Endothelial cell of umbilical vein (primary cell): ENCODE measurements at regions not wholly inside any gene's neighbourhood (a gene's known extent, or its start where the extent isn't known, plus 50 kb on each side); places are given as distances from the start of the nearest gene placed in this dataset.

Source experiments
- BruUV-seq: library from RNA; stranded (reverse); fragments of 400-500 nt; replicated peaks from 2 replicates; lab custom pipeline; 2021; lab: Mats Ljungman, UMichigan
- CTCF ChIA-PET: fragments of 300-600, 350-600 bp; sonication (Branson Sonifier 250); formaldehyde crosslinking; loops from one replicate; lab custom pipeline; 2021; ENCODE audit warnings: antibody characterized with exemption, inconsistent platforms; lab: Charles Lee
- POLR2A ChIA-PET: fragments of 300-600, 350-600 bp; sonication (Branson Sonifier 250); formaldehyde crosslinking; loops from one replicate; lab custom pipeline; 2021; ENCODE audit warnings: antibody characterized with exemption, inconsistent platforms; lab: Charles Lee
- DNase-seq: peaks from one replicate; pipeline ENCODE4 v3.0.0-alpha.2; 2011; ENCODE audit warnings: low read depth, low spot score
- FAIRE-seq: peaks from 2 replicates; lab custom pipeline; 2011; peaks lifted over from hg19 to GRCh38; lab: Jason Lieb, UNC
- H2AFZ ChIP-seq: 2 replicates; pipeline ENCODE4 v1.6.0; 2012; ENCODE audit warnings: low read depth, low read length, control low read depth, inconsistent platforms
- H3K27ac ChIP-seq: 2 replicates; pipeline ENCODE4 v1.5.1; 2011; ENCODE audit warnings: low read depth, mild to moderate bottlenecking, control low read depth, low read length, moderate library complexity; ENCODE audit not compliant: insufficient read depth
- H3K27me3 ChIP-seq, 2 experiments: 2 replicates each; pipeline versions ENCODE4 v1.6.0 to v1.6.1; 2011; ENCODE audit warnings: low read length in 2 of 2, mixed read lengths in 1 of 2; ENCODE audit not compliant: control insufficient read depth in 2 of 2, insufficient read depth in 2 of 2
- H3K36me3 ChIP-seq, 2 experiments: 2 replicates in 1 of 2; 3 replicates in 1 of 2; pipeline ENCODE4 v1.5.1; 2011; ENCODE audit warnings: low read length in 2 of 2, mild to moderate bottlenecking in 1 of 2, moderate library complexity in 1 of 2; ENCODE audit not compliant: control insufficient read depth in 2 of 2, insufficient read depth in 2 of 2; ENCODE audit errors: extremely low read depth in 1 of 2
- H3K4me1 ChIP-seq: 3 replicates; pipeline ENCODE4 v1.5.1; 2011; ENCODE audit warnings: mild to moderate bottlenecking, low read length; ENCODE audit not compliant: control insufficient read depth, insufficient read depth; ENCODE audit errors: extremely low read depth
- H3K4me2 ChIP-seq: 2 replicates; pipeline ENCODE4 v1.6.1; 2011; ENCODE audit warnings: low read length, control low read depth, mixed read lengths; ENCODE audit not compliant: insufficient read depth
- H3K4me3 ChIP-seq, 3 experiments: fragments of 200-600 bp in 1 of 3; sonication (generic), shearing (Covaris generic) in 1 of 3; replicated peaks in 1 of 3; 2 replicates each; pipeline ENCODE4 v1.5.1; 2011 to 2016; ENCODE audit warnings: control low read depth in 3 of 3, low read length in 3 of 3, mild to moderate bottlenecking in 2 of 3, inconsistent platforms in 1 of 3, low read depth in 1 of 3, moderate library complexity in 1 of 3; ENCODE audit not compliant: insufficient read depth in 1 of 3
- H3K79me2 ChIP-seq: 2 replicates; pipeline ENCODE4 v1.6.0; 2012; ENCODE audit warnings: low read length, inconsistent platforms; ENCODE audit not compliant: control insufficient read depth, insufficient read depth
- H3K9ac ChIP-seq: replicated peaks from 2 replicates; pipeline ENCODE3; 2011; ENCODE audit warnings: low read length, control low read depth; ENCODE audit not compliant: insufficient read depth; ENCODE audit errors: extremely low read depth
- H3K9me1 ChIP-seq: replicated peaks from 3 replicates; pipeline ENCODE4 v1.6.0; 2011; ENCODE audit warnings: mild to moderate bottlenecking, low read length; ENCODE audit not compliant: control insufficient read depth, insufficient read depth; ENCODE audit errors: extremely low read depth
- H3K9me3 ChIP-seq: replicated peaks from 2 replicates; pipeline ENCODE4 v1.5.1; 2012; ENCODE audit warnings: low read length, inconsistent platforms; ENCODE audit not compliant: control insufficient read depth, insufficient read depth
- H4K20me1 ChIP-seq: replicated peaks from 2 replicates; pipeline ENCODE3; 2011; ENCODE audit warnings: mild to moderate bottlenecking, low read length; ENCODE audit not compliant: control insufficient read depth, insufficient read depth; ENCODE audit errors: extremely low read depth
- CTCF ChIP-seq, 2 donors: IDR thresholded peaks; 1 replicate in 1 of 2; 2 replicates in 1 of 2; pipeline ENCODE4 v1.5.1; 2011; ENCODE audit warnings: low read length in 2 of 2, mild to moderate bottlenecking in 2 of 2, moderate library complexity in 2 of 2, control low read depth in 1 of 2, inconsistent platforms in 1 of 2, low read depth in 1 of 2; ENCODE audit not compliant: insufficient read depth in 1 of 2; ENCODE audit errors: extremely low read depth in 1 of 2
- EZH2 ChIP-seq: IDR thresholded peaks from 2 replicates; pipeline ENCODE4 v1.6.1; 2012; ENCODE audit warnings: borderline replicate concordance, low read depth, mild to moderate bottlenecking, moderate library complexity, low read length, inconsistent platforms; ENCODE audit not compliant: severe bottlenecking
- FOS ChIP-seq: IDR thresholded peaks from 2 replicates; pipeline ENCODE4 v1.6.1; 2011; ENCODE audit warnings: mild to moderate bottlenecking, low read length, moderate library complexity, borderline replicate concordance; ENCODE audit not compliant: insufficient read depth
- GATA2 ChIP-seq: IDR thresholded peaks from 2 replicates; pipeline ENCODE4 v1.7.0; 2011; ENCODE audit warnings: low read depth, mild to moderate bottlenecking, moderate library complexity, mixed read lengths, low read length; ENCODE audit not compliant: insufficient read length, insufficient read depth
- JUN ChIP-seq: IDR thresholded peaks from 2 replicates; pipeline ENCODE4 v1.6.1; 2011; ENCODE audit warnings: borderline replicate concordance, low read depth; ENCODE audit not compliant: insufficient read length, insufficient read depth
- MAX ChIP-seq: IDR thresholded peaks from 2 replicates; pipeline ENCODE4 v1.6.1; 2011; ENCODE audit not compliant: insufficient read depth, insufficient read length
- MYC ChIP-seq: IDR thresholded peaks from one replicate; pipeline ENCODE4 v1.6.1; 2011; ENCODE audit warnings: mild to moderate bottlenecking, low read depth, low read length
- POLR2A ChIP-seq: IDR thresholded peaks from 2 replicates; pipeline ENCODE4 v1.6.1; 2012; ENCODE audit warnings: low read depth, mild to moderate bottlenecking, control low read depth, low read length
- POLR2AphosphoS5 ChIP-seq: IDR thresholded peaks from 2 replicates; pipeline ENCODE4 v1.6.1; 2012; ENCODE audit warnings: low read depth, mild to moderate bottlenecking, control low read depth, low read length, moderate library complexity; ENCODE audit not compliant: insufficient read depth
- dilution Hi-C: fragments of 300-500 bp; cut with MboI; formaldehyde crosslinking; loops from one replicate; pipeline ENCODE4 v1.15.0; 2019; ENCODE audit warnings: low sequenced_read_pairs; ENCODE audit not compliant: extremely low pct_ligation_motif_present
- intact Hi-C: fragments of 100-400 bp; cut with micrococcal nuclease; formaldehyde crosslinking; loops from one replicate; pipeline ENCODE4 v1.10.0; 2022

GRCh38 chr16:85166281-85166680, 54.0 kb upstream of the CIBAR2 start:
- no peak overlapping the region for H3K27ac ChIP-seq
- CTCF ChIA-PET = interaction anchor here (2.0 kb wide), 1 partner anchor 51 kb away, joined by 5 read pairs; no protein-coding TSS in a partner anchor
- TF ChIP-seq CTCF (IDR thresholded peaks at IDR 0.05; ENCODE audit: extremely low read depth in 1 of 2, insufficient read depth in 1 of 2, low read depth in 1 of 2, low read length in 2 of 2) (no peak), GATA2 (no peak), POLR2A (no peak), EZH2 (no peak), FOS (no peak), MAX (no peak), MYC (no peak), JUN (no peak), POLR2AphosphoS5 (no peak)
- no peaks in the 10 kb centered on the region for H3K9me1 ChIP-seq
- FAIRE-seq = no peak
- POLR2A ChIA-PET = no interaction called here
- dilution Hi-C loops (no loop called here), intact Hi-C loops (no loop called here)
- no peak overlapping the region for H3K9ac ChIP-seq
- H2AFZ ChIP-seq = no peak overlapping the region
- no peaks in the 10 kb centered on the region for H4K20me1 ChIP-seq
- no peak overlapping the region for H3K4me2 ChIP-seq
- peaks cover 25% of the 10 kb centered on the region for H3K4me1 ChIP-seq
- no peaks in the 10 kb centered on the region for H3K79me2 ChIP-seq
- no peak for DNase-seq
- no TSS peak for BruUV-seq
- H3K9me3 ChIP-seq = no peaks in the 10 kb centered on the region
- no peak overlapping the region for H3K4me3 ChIP-seq
- no peaks in the 10 kb centered on the region for H3K27me3 ChIP-seq
- no peaks in the 10 kb centered on the region for H3K36me3 ChIP-seq
